ENCODE measurements at regions not wholly inside any gene's neighbourhood (a gene's known extent, or its start where the extent isn't known, plus 50 kb on each side); places are given as distances from the start of the nearest gene placed in this dataset.

DNA sequence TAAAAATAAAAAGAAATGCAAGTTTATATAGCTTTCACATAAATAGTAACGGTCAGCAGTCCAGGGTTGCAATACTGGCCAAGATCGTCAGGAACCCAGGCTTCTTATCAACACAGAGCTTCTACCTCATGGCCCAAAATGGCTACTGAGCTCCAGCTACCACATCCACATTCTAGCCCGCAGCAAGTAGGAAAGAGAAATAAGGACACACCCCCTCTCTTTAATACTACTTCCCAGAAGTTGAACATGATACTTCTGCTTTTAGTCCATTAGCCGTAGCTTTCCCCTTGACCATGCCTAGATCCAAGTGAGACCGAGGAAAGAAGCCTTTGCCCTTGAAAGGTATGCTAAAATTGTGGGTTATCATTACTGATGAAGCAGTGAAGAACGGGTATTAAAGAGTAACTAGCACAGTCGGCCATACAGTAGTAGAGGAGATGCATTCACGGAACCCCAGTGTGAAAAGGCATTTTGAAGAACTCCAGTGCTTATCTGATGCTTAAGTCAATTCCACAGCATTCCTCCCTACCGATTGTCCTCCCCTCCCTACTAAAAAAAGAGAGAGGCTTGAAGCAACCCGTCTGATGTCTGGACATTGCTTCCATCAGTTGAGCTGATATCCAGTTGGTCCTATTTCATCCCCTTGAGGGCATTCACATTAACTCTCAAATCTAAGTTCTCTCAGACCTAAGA is 226.9 kb upstream of the RREB1 start:
- Histone ChIP-seq H3K27ac (ENCODE audit: extremely low read depth, low read depth, low read length) (no peak overlapping the region), H3K9me3 (ENCODE audit: control insufficient read depth, insufficient read depth, low read depth, low read length) (no peaks in the 10 kb centered on the region), H3K36me3 (ENCODE audit: control insufficient read depth in 2 of 2, insufficient read depth in 1 of 2, low read length in 2 of 2) (no peaks in the 10 kb centered on the region), H3K4me1 (ENCODE audit: control insufficient read depth, insufficient read depth, low read length) (no peaks in the 10 kb centered on the region), H3K4me3 (ENCODE audit: low read depth, low read length) (no peak overlapping the region)
- ChIA-PET POLR2A (no interaction called here), CTCF (interaction anchor here (0.7 to 1.0 kb wide), 2 partner anchors 72 to 204 kb away, joined by 3 to 4 read pairs; no protein-coding TSS in a partner anchor)
- no peak for TF ChIP-seq ZNF354C (tag by site-specific recombination; IDR thresholded peaks at IDR 0.05; ENCODE audit: borderline replicate concordance, low read depth)

DNA sequence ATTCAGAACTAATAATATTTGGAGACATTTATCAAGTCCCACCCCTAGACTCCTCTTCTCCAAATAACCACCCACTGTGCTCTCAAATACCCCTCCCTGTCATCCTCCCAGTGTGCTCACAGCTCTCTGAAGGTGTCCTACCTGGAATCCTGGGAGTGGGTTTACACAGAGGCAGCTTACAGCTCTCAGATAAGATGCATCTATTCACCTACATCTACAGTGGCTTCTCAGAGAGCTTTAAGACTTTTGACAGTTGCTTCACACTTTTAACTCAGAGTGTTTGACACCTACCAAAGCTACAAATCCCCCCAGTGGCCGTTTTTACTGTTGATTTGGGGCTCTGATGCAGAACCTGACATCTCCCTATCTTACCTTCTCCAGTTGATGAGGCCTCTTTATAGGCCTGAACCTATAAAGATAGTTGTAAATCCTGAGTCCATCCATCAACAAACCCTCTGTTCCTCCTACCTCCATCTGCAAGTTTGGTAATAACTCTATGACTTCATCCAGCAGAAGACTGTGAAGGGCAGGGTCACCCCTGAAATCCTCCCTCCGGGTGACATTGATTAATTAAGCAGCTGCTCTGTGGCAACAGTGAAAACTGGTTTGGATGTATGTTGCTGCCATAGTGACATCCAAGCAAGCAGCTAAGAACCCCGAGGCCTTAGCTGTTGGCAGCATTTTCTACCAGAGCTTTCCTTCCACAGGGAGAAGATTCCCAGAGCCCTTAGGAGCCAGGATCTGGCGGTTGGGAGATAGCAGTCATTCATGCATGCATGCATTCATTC is 226.1 kb upstream of the RREB1 start:
- Histone ChIP-seq H3K36me3 (ENCODE audit: control insufficient read depth in 2 of 2, insufficient read depth in 1 of 2, low read length in 2 of 2) (no peaks in the 10 kb centered on the region), H3K4me1 (ENCODE audit: control insufficient read depth, insufficient read depth, low read length) (no peaks in the 10 kb centered on the region), H3K9me3 (ENCODE audit: control insufficient read depth, insufficient read depth, low read depth, low read length) (no peaks in the 10 kb centered on the region), H3K4me3 (ENCODE audit: low read depth, low read length) (no peak overlapping the region), H3K27ac (ENCODE audit: extremely low read depth, low read depth, low read length) (no peak overlapping the region)
- CTCF ChIA-PET, result interaction anchor here (1.0 kb wide), 1 partner anchor 205 kb away, joined by 3 read pairs; no protein-coding TSS in a partner anchor
- POLR2A ChIA-PET, result interaction anchor here (0.6 kb wide), 1 partner anchor 315 kb away, joined by 3 read pairs; no protein-coding TSS in a partner anchor
- TF ChIP-seq, protein P1, sequence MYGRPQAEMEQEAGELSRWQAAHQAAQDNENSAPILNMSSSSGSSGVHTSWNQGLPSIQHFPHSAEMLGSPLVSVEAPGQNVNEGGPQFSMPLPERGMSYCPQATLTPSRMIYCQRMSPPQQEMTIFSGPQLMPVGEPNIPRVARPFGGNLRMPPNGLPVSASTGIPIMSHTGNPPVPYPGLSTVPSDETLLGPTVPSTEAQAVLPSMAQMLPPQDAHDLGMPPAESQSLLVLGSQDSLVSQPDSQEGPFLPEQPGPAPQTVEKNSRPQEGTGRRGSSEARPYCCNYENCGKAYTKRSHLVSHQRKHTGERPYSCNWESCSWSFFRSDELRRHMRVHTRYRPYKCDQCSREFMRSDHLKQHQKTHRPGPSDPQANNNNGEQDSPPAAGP (tag by site-specific recombination; IDR thresholded peaks at IDR 0.05), result no peak
- peak; percentile 16; the same call in 1 of the 2 replicates for TF ChIP-seq SP2 (tag by site-specific recombination; IDR thresholded peaks at IDR 0.05)

DNA sequence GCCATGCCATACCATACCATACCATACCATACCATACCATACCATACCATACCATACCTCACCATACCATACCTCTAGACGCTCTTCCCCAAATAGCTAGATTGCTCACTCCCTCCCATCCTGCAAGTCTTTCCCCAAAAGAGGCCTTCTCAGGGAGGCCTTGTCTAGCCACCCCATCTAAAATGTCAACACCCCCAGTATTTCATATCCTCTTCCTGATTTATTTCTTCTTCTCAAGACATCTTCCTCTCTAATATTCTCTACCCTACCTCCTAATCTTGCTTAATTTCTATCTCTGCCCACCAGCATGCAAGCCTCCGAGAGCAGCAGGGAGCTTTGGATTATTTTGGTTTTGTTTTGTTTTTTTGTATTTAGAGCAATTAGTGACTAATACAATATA is 225.2 kb upstream of the RREB1 start:
- H3K4me3 ChIP-seq (ENCODE audit: low read depth, low read length), result no peak overlapping the region
- no peaks in the 10 kb centered on the region for H3K36me3 ChIP-seq (ENCODE audit: control insufficient read depth in 2 of 2, insufficient read depth in 1 of 2, low read length in 2 of 2)
- ChIA-PET POLR2A (interaction anchor here (0.5 kb wide), 1 partner anchor 168 kb away, joined by 8 read pairs; no protein-coding TSS in a partner anchor), CTCF (interaction anchor here (0.7 to 0.9 kb wide), 2 partner anchors 247 to 356 kb away, joined by 3 read pairs; no protein-coding TSS in a partner anchor)
- no peaks in the 10 kb centered on the region for H3K9me3 ChIP-seq (ENCODE audit: control insufficient read depth, insufficient read depth, low read depth, low read length)
- TF ChIP-seq, protein P2, sequence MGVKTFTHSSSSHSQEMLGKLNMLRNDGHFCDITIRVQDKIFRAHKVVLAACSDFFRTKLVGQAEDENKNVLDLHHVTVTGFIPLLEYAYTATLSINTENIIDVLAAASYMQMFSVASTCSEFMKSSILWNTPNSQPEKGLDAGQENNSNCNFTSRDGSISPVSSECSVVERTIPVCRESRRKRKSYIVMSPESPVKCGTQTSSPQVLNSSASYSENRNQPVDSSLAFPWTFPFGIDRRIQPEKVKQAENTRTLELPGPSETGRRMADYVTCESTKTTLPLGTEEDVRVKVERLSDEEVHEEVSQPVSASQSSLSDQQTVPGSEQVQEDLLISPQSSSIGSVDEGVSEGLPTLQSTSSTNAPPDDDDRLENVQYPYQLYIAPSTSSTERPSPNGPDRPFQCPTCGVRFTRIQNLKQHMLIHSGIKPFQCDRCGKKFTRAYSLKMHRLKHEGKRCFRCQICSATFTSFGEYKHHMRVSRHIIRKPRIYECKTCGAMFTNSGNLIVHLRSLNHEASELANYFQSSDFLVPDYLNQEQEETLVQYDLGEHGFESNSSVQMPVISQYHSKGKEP (tag by site-specific recombination; IDR thresholded peaks at IDR 0.05), result no peak
- TF ChIP-seq ZNF514 (tag by site-specific recombination; IDR thresholded peaks at IDR 0.05), result no peak
- no peak for TF ChIP-seq GFI1B (tag by site-specific recombination; IDR thresholded peaks at IDR 0.05)
- H3K4me1 ChIP-seq (ENCODE audit: control insufficient read depth, insufficient read depth, low read length), result no peaks in the 10 kb centered on the region
- H3K27ac ChIP-seq (ENCODE audit: extremely low read depth, low read depth, low read length), result no peak overlapping the region

DNA sequence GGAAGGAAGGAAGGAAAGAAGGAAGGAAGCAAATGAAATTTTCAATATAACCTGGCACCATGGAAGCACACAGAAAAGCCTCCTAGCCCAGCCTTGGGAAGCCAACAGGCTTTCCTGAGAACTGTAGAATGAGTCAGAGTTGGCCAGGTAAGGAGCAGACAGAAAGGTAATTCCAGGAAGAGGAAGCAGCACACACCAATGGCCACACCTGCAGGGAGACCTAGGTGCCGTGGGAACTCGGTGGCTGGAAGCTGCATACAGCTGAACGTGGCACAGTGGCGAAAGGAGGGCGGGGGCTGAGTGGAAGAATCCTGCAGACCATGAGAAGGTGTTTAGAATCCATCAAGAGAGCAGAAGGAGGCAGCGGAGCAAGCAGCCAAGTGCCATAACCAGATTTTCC is 224.8 kb upstream of the RREB1 start:
- H3K4me1 ChIP-seq (ENCODE audit: control insufficient read depth, insufficient read depth, low read length), result no peaks in the 10 kb centered on the region
- H3K4me3 ChIP-seq (ENCODE audit: low read depth, low read length), result no peak overlapping the region
- no peaks in the 10 kb centered on the region for H3K9me3 ChIP-seq (ENCODE audit: control insufficient read depth, insufficient read depth, low read depth, low read length)
- H3K36me3 ChIP-seq (ENCODE audit: control insufficient read depth in 2 of 2, insufficient read depth in 1 of 2, low read length in 2 of 2), result no peaks in the 10 kb centered on the region
- H3K27ac ChIP-seq (ENCODE audit: extremely low read depth, low read depth, low read length), result no peak overlapping the region
- CTCF ChIA-PET, result interaction anchor here (0.7 to 0.9 kb wide), 2 partner anchors 248 to 356 kb away, joined by 3 read pairs; no protein-coding TSS in a partner anchor
- POLR2A ChIA-PET, result no interaction called here
- no peak for TF ChIP-seq ZBTB20 (tag by site-specific recombination; IDR thresholded peaks at IDR 0.05)
- TF ChIP-seq ZNF777 (tag by site-specific recombination; IDR thresholded peaks at IDR 0.05; ENCODE audit: borderline replicate concordance), result no peak
- no peak for TF ChIP-seq ZNF558 (tag by site-specific recombination; IDR thresholded peaks at IDR 0.05)
- TF ChIP-seq, protein P3, sequence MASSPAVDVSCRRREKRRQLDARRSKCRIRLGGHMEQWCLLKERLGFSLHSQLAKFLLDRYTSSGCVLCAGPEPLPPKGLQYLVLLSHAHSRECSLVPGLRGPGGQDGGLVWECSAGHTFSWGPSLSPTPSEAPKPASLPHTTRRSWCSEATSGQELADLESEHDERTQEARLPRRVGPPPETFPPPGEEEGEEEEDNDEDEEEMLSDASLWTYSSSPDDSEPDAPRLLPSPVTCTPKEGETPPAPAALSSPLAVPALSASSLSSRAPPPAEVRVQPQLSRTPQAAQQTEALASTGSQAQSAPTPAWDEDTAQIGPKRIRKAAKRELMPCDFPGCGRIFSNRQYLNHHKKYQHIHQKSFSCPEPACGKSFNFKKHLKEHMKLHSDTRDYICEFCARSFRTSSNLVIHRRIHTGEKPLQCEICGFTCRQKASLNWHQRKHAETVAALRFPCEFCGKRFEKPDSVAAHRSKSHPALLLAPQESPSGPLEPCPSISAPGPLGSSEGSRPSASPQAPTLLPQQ (tag by site-specific recombination; IDR thresholded peaks at IDR 0.05), result no peak
- TF ChIP-seq GLI4 (tag by site-specific recombination; IDR thresholded peaks at IDR 0.05), result no peak
- TF ChIP-seq ZNF529 (tag by site-specific recombination; IDR thresholded peaks at IDR 0.05; ENCODE audit: insufficient replicate concordance), result no peak
- TF ChIP-seq ZNF10 (tag by site-specific recombination; IDR thresholded peaks at IDR 0.05), result no peak
- TF ChIP-seq ZNF155 (tag by site-specific recombination; IDR thresholded peaks at IDR 0.05), result no peak
- TF ChIP-seq ZNF677 (tag by site-specific recombination; IDR thresholded peaks at IDR 0.05), result no peak
- no peak for TF ChIP-seq ZFP69B (tag by site-specific recombination; IDR thresholded peaks at IDR 0.05)
- TF ChIP-seq, protein P4, sequence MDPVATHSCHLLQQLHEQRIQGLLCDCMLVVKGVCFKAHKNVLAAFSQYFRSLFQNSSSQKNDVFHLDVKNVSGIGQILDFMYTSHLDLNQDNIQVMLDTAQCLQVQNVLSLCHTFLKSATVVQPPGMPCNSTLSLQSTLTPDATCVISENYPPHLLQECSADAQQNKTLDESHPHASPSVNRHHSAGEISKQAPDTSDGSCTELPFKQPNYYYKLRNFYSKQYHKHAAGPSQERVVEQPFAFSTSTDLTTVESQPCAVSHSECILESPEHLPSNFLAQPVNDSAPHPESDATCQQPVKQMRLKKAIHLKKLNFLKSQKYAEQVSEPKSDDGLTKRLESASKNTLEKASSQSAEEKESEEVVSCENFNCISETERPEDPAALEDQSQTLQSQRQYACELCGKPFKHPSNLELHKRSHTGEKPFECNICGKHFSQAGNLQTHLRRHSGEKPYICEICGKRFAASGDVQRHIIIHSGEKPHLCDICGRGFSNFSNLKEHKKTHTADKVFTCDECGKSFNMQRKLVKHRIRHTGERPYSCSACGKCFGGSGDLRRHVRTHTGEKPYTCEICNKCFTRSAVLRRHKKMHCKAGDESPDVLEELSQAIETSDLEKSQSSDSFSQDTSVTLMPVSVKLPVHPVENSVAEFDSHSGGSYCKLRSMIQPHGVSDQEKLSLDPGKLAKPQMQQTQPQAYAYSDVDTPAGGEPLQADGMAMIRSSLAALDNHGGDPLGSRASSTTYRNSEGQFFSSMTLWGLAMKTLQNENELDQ (tag by site-specific recombination; IDR thresholded peaks at IDR 0.05; ENCODE audit: low read depth), result no peak
- TF ChIP-seq, protein P5, sequence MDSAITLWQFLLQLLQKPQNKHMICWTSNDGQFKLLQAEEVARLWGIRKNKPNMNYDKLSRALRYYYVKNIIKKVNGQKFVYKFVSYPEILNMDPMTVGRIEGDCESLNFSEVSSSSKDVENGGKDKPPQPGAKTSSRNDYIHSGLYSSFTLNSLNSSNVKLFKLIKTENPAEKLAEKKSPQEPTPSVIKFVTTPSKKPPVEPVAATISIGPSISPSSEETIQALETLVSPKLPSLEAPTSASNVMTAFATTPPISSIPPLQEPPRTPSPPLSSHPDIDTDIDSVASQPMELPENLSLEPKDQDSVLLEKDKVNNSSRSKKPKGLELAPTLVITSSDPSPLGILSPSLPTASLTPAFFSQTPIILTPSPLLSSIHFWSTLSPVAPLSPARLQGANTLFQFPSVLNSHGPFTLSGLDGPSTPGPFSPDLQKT (IDR thresholded peaks at IDR 0.05; ENCODE audit: borderline replicate concordance, low read depth, low read length), result no peak

Data from HEK293 (cell line).